Stimulated activated CD8-positive, alpha-beta memory T cell treated with anti-CD3 and anti-CD28 coated beads, Interleukin-7, amount 100 ng/mL, for 48 hours (primary cell): ENCODE measurements at regions not wholly inside any gene's neighbourhood (a gene's known extent, or its start where the extent isn't known, plus 50 kb on each side); places are given as distances from the start of the nearest gene placed in this dataset.
"Not testable (repeated sequence)": the region's sequence is repeated elsewhere in the genome, so short reads cannot be mapped to it uniquely, and the experiment has no call there.

Experiments
- DNase-seq, 2 donors: peaks; one replicate each; pipeline ENCODE4 v3.0.0-alpha.2; 2020; ENCODE audit warnings: low read depth in 1 of 2; ENCODE audit errors: extremely low read depth in 1 of 2

- no peak for DNase-seq
Measured at GRCh38 chr12:97784904-97785303, 322.3 kb downstream of the RMST start.

GRCh38 chr12:97790281-97790680 lies 327.7 kb downstream of the RMST start:
- no peak for DNase-seq

GRCh38 chr12:97797473-97797872 lies 334.9 kb downstream of the RMST start:
- DNase-seq: no peak

- no peak for DNase-seq
Measured at GRCh38 chr12:97800561-97800960, 338.0 kb downstream of the RMST start.

- no peak for DNase-seq
Measured at GRCh38 chr12:97801471-97802059, 339.0 kb downstream of the RMST start.

- no peak for DNase-seq
Measured at GRCh38 chr12:97805146-97805545, 342.5 kb downstream of the RMST start.

- no peak for DNase-seq
Measured at GRCh38 chr12:97813301-97813700, 350.7 kb downstream of the RMST start.

GRCh38 chr12:97821806-97822205 lies 359.2 kb downstream of the RMST start:
- no peak for DNase-seq

- no peak for DNase-seq
Measured at GRCh38 chr12:97835541-97835940, 372.9 kb downstream of the RMST start.

- DNase-seq: no peak
Measured at GRCh38 chr12:97837401-97837800, 374.8 kb downstream of the RMST start.

- DNase-seq: no peak
Measured at GRCh38 chr12:97848051-97848450, 385.4 kb downstream of the RMST start.

GRCh38 chr12:97854477-97854876 lies 391.9 kb downstream of the RMST start:
- no peak for DNase-seq

- DNase-seq: no peak
Measured at GRCh38 chr12:97862072-97862471, 399.5 kb downstream of the RMST start.

GRCh38 chr12:97875064-97875463 lies 412.5 kb downstream of the RMST start:
- no peak for DNase-seq

- no peak for DNase-seq
Measured at GRCh38 chr12:97876780-97877179, 414.2 kb downstream of the RMST start.

GRCh38 chr12:97877404-97877803 lies 414.8 kb downstream of the RMST start:
- no peak for DNase-seq

GRCh38 chr12:97886511-97887176 lies 424.0 kb downstream of the RMST start:
- no peak for DNase-seq

GRCh38 chr12:97897881-97898280 lies 435.3 kb downstream of the RMST start:
- DNase-seq: not testable (repeated sequence)

- DNase-seq: no peak
Measured at GRCh38 chr12:97899529-97899928, 436.9 kb downstream of the RMST start.

GRCh38 chr12:97899956-97900355 lies 437.4 kb downstream of the RMST start:
- DNase-seq: no peak

- DNase-seq: no peak
Measured at GRCh38 chr12:97903356-97903755, 440.8 kb downstream of the RMST start.

- DNase-seq: no peak
Measured at GRCh38 chr12:97907504-97907903, 444.9 kb downstream of the RMST start.

GRCh38 chr12:97910559-97910958 lies 448.0 kb downstream of the RMST start:
- no peak for DNase-seq
